GM13976 (cell line): ENCODE measurements at regions not wholly inside any gene's neighbourhood (a gene's known extent, or its start where the extent isn't known, plus 50 kb on each side); places are given as distances from the start of the nearest gene placed in this dataset.

ENCODE experiments used
- DNase-seq: peaks from one replicate; pipeline ENCODE4 v3.0.0; 2012; ENCODE audit warnings: low spot score
- in situ Hi-C: fragments of 300-500 bp; cut with MboI; formaldehyde crosslinking; loops from one replicate; pipeline ENCODE4 v1.12.0; 2022; ENCODE audit warnings: low sequenced_read_pairs, mixed read lengths, inconsistent platforms; ENCODE audit not compliant: unreplicated experiment
- TF ChIP-seq, protein P1 (sequence below): IDR thresholded peaks from 2 replicates; pipeline ENCODE4 v1.5.1; 2012; ENCODE audit warnings: borderline replicate concordance, mild to moderate bottlenecking; ENCODE audit not compliant: insufficient read depth; ENCODE audit errors: extremely low read depth, missing control alignments, control extremely low read depth

DNA sequence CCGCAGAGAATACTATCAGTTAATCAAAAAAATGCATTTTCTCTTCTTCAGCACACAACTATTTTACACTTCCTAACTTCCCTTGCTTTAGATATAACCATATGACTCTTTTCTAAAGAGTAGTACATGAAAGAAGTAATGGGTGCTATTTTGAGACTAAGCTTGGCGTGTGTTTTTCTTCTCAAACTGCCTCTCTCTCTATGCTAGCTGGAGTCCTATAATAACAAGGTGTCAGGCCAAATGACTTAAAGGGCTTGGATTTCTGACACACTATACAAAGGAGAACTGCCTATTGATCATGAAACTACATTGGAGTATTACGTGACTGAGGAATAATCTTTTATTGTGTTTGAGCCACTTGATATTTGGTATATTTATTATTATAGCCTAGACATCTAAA is 1330.1 kb upstream of the SPRY2 start:
- TF ChIP-seq, protein P1, sequence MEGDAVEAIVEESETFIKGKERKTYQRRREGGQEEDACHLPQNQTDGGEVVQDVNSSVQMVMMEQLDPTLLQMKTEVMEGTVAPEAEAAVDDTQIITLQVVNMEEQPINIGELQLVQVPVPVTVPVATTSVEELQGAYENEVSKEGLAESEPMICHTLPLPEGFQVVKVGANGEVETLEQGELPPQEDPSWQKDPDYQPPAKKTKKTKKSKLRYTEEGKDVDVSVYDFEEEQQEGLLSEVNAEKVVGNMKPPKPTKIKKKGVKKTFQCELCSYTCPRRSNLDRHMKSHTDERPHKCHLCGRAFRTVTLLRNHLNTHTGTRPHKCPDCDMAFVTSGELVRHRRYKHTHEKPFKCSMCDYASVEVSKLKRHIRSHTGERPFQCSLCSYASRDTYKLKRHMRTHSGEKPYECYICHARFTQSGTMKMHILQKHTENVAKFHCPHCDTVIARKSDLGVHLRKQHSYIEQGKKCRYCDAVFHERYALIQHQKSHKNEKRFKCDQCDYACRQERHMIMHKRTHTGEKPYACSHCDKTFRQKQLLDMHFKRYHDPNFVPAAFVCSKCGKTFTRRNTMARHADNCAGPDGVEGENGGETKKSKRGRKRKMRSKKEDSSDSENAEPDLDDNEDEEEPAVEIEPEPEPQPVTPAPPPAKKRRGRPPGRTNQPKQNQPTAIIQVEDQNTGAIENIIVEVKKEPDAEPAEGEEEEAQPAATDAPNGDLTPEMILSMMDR = no peak
- in situ Hi-C loops = no loop called here
- DNase-seq = no peak

DNA sequence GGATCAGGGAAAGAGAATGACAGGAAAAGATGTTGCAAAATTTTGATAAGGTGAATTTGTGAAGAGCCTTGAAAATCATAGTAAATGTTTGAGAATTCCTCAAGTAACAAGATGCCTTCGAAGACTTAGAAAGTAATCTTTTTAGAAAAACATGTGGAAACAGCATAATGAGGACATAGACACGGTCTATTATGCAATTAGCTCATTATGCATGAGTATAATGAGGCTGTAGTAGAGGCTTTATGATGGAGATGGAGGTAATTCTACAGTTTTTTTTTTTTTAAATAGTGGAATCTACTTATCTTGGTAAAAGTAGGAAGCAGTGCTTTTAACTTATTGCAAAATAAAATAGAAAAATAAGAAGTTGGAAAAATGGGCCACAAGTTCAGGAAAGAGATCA is 1329.1 kb upstream of the SPRY2 start:
- in situ Hi-C loops = no loop called here
- no peak for DNase-seq
- TF ChIP-seq, protein P1 = no peak

DNA sequence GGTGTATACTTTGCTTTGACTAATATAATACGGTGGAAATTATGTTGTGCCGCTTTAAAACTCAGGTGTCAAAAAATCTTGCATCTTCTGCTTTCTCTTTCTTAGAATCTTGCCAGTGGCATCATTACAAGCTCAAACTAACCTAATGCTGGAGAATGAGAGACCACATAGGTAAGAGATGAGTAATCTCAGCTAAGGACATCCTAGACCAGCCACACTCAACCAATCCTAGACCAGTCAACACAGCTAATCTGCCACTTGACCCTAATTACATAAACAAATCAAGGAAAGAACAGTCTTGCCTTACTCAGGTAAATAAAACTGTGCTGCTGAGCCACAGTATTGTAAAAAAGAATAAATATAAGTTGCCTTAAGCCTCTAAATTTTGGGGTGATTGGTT is 1323.9 kb upstream of the SPRY2 start:
- DNase-seq = no peak
- TF ChIP-seq, protein P1 = no peak
- in situ Hi-C loops = no loop called here

DNA sequence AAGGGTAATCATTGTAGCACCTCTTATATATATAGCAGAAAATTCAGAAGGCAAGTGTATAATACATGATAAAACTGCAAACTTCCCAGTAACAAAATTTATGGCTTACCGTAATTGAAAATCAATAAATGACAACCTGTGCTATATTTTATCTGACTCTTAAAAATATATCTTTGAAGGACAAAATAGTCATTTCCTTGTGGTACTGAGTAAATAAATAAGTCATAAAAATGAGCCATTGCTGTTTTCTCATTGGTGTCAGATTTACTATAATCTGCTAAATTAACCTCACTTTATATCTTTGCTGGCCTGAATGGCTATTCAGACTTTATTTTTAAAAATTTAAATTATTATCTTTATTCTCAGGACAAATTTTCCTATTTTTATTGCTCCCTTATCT is 1319.1 kb upstream of the SPRY2 start:
- in situ Hi-C loops = no loop called here
- no peak for DNase-seq
- TF ChIP-seq, protein P1 = no peak

DNA sequence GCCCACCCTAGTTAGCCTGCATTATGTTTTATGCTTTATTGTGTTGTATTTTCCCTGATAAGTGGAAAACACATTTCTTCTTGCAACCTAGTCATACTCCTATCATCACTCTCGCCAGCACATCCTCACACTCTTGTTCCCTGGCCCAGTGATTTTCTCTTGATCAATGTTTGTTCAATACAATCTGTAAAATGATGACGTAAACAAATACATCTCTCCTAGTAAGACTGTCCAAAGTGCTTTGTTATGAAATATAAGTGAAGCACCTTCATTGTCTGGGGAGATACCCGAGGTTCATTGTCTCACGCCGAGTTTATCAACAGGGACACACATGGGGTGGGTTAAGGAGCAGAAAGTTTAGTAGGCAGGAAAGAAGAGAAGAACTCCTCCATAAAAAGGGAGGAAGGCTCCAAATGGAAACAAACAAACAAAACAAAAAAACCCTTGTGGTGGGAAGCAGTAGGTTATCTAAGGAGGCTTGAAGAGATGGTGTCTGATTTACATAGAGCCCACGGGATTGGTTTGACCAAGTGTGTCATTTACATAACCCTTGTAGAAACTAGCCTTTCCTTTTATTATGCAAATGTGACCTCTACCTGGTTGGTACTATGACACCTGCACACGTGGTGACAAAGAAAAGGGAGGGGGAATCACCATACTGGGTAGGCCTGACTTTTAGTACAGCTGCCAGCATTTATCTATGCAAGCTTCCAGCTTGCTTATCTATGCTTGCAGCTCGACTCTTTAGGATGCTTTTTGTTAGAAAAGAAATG is 1317.9 kb upstream of the SPRY2 start:
- TF ChIP-seq, protein P1 = no peak
- DNase-seq = no peak
- in situ Hi-C loops = no loop called here

DNA sequence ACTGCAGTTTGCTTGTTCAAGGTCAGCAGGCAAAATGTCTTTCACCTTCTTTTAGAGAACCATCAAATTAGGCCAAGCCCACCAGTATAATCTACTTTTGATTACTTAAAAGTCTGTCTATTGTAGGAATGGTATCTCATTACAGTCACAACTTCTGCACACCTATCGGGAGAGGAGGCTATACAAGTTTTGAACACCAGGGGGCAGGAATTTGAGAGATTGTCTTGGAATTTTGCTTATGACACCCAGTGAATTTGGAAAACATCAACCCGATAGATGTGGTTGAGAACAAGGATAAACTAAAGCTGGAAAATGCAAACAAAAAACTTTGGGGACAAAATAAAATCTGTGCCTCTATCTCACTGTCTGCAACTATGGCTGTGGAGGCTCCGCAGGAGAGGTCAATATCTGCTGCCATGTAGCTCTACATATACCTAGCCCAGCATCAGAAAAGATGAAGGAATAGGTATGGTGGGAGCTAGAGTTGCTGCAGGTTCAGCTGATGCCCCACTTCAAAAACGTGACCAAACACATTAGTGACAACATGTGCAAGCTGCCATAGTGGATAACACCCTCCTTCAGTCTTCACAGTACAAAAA is 1299.2 kb upstream of the SPRY2 start:
- TF ChIP-seq, protein P1 = no peak
- DNase-seq = no peak
- in situ Hi-C loops = no loop called here
